Mucosa of descending colon (tissue), 3 donors: ENCODE measurements at regions not wholly inside any gene's neighbourhood (a gene's known extent, or its start where the extent isn't known, plus 50 kb on each side); places are given as distances from the start of the nearest gene placed in this dataset.

Experiments used
- ATAC-seq: fragments of 200-7000 bp; cut with Tn5 transposase; one replicate; pipeline ENCODE4 v1.9.1; 2020; ENCODE audit warnings: mild to moderate bottlenecking, moderate library complexity
- DNase-seq, 3 donors: peaks; one replicate each; pipeline ENCODE4 v3.0.0-alpha.2; 2020
- H3K36me3 ChIP-seq: fragments of 200-600 bp; one replicate; pipeline ENCODE4 v1.8.0; 2021; ENCODE audit warnings: low read depth, mild to moderate bottlenecking
- H3K4me1 ChIP-seq: fragments of 200-600 bp; one replicate; pipeline ENCODE4 v1.8.0; 2021; ENCODE audit warnings: low read depth, mild to moderate bottlenecking
- H3K4me3 ChIP-seq: fragments of 200-600 bp; one replicate; pipeline ENCODE4 v1.8.0; 2021; ENCODE audit warnings: mild to moderate bottlenecking
- H3K9me3 ChIP-seq: fragments of 200-600 bp; one replicate; pipeline ENCODE4 v1.8.0; 2021; ENCODE audit warnings: mild to moderate bottlenecking
- intact Hi-C, 2 donors: fragments of 100-400 bp; cut with DNase I in 1 of 2; cut with micrococcal nuclease in 1 of 2; formaldehyde crosslinking; loops; one replicate each; pipeline versions ENCODE4 v1.11.0 to v1.11.1; 2022; cut with DNase I, micrococcal nuclease
- TF ChIP-seq, protein P1 (sequence below): fragments of 200-600 bp; IDR thresholded peaks from one replicate; pipeline ENCODE4 v1.8.0; 2022; ENCODE audit warnings: antibody characterized with exemption, mild to moderate bottlenecking
- donor health status: DM: no; HTN: no; CAD: no; lungs with moderate emphysema.
- donor health status: DM: no; HTN: no; CAD: no.
- donor health status: DM: no; HTN: yes; CAD: no.

GRCh38 chr12:127636882-127637281, 630.1 kb upstream of the TMEM132C start:
- DNase-seq, result no peak
- Histone ChIP-seq H3K36me3 (no peaks in the 10 kb centered on the region), H3K4me3 (no peak overlapping the region), H3K9me3 (no peaks in the 10 kb centered on the region), H3K4me1 (no peaks in the 10 kb centered on the region)
- TF ChIP-seq, protein P1, sequence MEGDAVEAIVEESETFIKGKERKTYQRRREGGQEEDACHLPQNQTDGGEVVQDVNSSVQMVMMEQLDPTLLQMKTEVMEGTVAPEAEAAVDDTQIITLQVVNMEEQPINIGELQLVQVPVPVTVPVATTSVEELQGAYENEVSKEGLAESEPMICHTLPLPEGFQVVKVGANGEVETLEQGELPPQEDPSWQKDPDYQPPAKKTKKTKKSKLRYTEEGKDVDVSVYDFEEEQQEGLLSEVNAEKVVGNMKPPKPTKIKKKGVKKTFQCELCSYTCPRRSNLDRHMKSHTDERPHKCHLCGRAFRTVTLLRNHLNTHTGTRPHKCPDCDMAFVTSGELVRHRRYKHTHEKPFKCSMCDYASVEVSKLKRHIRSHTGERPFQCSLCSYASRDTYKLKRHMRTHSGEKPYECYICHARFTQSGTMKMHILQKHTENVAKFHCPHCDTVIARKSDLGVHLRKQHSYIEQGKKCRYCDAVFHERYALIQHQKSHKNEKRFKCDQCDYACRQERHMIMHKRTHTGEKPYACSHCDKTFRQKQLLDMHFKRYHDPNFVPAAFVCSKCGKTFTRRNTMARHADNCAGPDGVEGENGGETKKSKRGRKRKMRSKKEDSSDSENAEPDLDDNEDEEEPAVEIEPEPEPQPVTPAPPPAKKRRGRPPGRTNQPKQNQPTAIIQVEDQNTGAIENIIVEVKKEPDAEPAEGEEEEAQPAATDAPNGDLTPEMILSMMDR, result no peak
- ATAC-seq, result no peak
- intact Hi-C loops, result no loop called here

DNA sequence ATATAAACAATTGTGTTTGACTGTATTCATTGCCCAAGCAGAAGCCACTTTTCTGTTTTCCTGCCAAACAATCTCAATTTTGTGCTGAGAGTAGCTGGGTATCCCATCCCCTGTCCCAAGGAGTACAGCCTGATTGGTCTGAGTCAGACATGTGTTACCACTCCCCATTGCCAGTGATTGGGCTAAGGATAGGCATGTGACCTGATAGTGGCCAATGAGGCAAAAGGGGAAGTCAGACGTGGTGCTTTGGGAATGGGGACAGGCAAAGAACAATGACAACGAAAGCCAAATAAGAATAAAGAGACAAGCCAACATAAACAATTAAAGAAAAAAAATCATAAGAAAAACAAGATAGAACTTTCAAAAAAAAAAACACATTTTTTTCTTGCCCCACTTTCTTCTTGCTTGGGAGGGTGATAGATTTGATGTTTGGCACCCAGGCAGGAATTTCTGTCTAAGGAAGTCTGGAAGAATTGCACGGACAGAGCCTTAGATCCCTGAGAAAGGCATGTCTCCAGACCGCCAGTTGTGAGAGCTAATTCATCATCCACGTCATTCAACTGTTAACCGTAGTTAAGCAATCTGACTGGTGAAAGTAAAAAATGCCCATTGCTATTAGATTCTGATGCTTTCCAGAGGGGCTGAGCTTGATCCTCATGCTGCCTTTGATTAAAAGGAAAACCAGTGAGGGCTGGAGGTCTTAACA, 626.6 kb upstream of the TMEM132C start:
- H3K9me3 ChIP-seq, result no peaks in the 10 kb centered on the region
- no peak for ATAC-seq
- no peaks in the 10 kb centered on the region for H3K4me1 ChIP-seq
- TF ChIP-seq, protein P1, result no peak
- intact Hi-C loops, result no loop called here
- no peak overlapping the region for H3K4me3 ChIP-seq
- H3K36me3 ChIP-seq, result no peaks in the 10 kb centered on the region
- no peak for DNase-seq

- Histone ChIP-seq H3K4me3 (no peak overlapping the region), H3K36me3 (no peaks in the 10 kb centered on the region), H3K9me3 (no peaks in the 10 kb centered on the region), H3K4me1 (no peaks in the 10 kb centered on the region)
- DNase-seq (no peak), ATAC-seq (no peak)
- intact Hi-C loops, result no loop called here
- TF ChIP-seq, protein P1, result no peak
Observed at GRCh38 chr12:127642208-127642607, 624.8 kb upstream of the TMEM132C start.

DNA sequence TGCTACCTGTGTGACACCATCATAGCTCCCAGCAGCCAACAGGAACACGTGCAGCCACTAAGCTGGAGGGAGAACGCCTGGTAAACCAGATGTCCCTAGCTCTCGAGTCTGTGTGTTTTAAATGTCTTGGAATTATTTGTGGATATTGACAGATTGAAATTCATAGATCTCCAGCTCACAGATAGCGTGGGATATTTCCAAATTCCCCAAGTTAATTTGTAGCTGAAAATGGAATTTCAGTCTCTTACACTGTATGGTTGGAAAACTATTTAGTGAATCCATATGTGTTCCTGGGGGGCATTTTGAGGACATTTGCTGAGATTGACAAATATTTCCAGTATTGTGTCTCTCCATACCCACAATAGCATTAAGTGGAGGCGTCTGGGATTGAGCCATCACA, 618.6 kb upstream of the TMEM132C start:
- DNase-seq (no peak), ATAC-seq (no peak)
- intact Hi-C loops, result no loop called here
- no peaks in the 10 kb centered on the region for H3K36me3 ChIP-seq
- TF ChIP-seq, protein P1, result no peak
- H3K4me1 ChIP-seq, result no peaks in the 10 kb centered on the region
- H3K9me3 ChIP-seq, result no peaks in the 10 kb centered on the region
- H3K4me3 ChIP-seq, result no peak overlapping the region

DNA sequence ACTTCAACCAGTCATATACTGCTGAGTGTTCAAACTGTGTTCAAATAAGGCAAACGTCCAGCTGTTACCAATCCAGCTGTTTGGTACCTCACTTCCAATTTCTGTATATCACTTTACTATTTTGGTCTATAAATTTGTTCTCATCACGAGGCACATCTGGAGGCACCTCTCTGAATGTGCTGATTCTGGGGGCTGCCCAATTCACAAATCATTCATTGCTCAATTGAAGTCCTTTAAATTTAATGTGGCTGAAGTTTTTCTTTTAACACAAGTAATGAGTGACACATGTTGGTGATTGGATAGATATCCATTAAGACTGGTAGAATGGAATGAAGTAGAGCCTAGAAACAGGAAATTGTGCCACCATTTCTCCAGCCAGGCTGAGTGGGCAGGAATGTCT, 617.0 kb upstream of the TMEM132C start:
- TF ChIP-seq, protein P1, result no peak
- H3K4me3 ChIP-seq, result no peak overlapping the region
- DNase-seq, result no peak
- no peaks in the 10 kb centered on the region for H3K9me3 ChIP-seq
- no peaks in the 10 kb centered on the region for H3K4me1 ChIP-seq
- ATAC-seq, result no peak
- intact Hi-C loops, result no loop called here
- no peaks in the 10 kb centered on the region for H3K36me3 ChIP-seq

DNA sequence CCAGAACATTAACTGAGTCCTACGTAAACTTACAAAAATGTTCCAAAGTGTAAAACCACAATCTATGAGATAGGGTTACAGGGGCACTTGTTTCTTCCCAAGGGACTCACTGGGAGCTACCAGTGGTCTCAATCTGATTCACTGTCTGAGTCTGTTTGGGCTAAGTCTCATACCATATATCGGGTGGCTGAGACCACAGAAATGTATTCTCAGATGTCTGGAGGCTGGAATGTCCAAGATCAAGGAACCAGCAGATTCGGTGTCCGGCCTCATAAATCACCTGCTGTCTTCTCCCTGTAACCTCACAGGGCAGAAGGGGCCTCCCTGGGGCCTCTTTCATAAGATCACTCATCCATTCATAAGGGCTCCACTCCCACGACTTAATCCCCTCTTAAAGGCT, 616.3 kb upstream of the TMEM132C start:
- DNase-seq (no peak), ATAC-seq (no peak)
- Histone ChIP-seq H3K36me3 (no peaks in the 10 kb centered on the region), H3K4me1 (no peaks in the 10 kb centered on the region), H3K9me3 (no peaks in the 10 kb centered on the region), H3K4me3 (no peak overlapping the region)
- TF ChIP-seq, protein P1, result no peak
- intact Hi-C loops, result no loop called here
